D721Med (cell line): ENCODE measurements at regions not wholly inside any gene's neighbourhood (a gene's known extent, or its start where the extent isn't known, plus 50 kb on each side); places are given as distances from the start of the nearest gene placed in this dataset.

Source experiments
- DNase-seq: peaks from one replicate; pipeline ENCODE4 v3.0.0; 2011; ENCODE audit warnings: low spot score; ENCODE audit not compliant: insufficient read length
- FAIRE-seq: peaks from 2 replicates; lab custom pipeline; 2011; peaks lifted over from hg19 to GRCh38; lab: Jason Lieb, UNC
- TF ChIP-seq, protein P1 (sequence below): IDR thresholded peaks from 2 replicates; pipeline ENCODE4 v1.5.1; 2012; ENCODE audit warnings: mild to moderate bottlenecking, control low read depth; ENCODE audit not compliant: insufficient read depth; ENCODE audit errors: missing control alignments

DNA sequence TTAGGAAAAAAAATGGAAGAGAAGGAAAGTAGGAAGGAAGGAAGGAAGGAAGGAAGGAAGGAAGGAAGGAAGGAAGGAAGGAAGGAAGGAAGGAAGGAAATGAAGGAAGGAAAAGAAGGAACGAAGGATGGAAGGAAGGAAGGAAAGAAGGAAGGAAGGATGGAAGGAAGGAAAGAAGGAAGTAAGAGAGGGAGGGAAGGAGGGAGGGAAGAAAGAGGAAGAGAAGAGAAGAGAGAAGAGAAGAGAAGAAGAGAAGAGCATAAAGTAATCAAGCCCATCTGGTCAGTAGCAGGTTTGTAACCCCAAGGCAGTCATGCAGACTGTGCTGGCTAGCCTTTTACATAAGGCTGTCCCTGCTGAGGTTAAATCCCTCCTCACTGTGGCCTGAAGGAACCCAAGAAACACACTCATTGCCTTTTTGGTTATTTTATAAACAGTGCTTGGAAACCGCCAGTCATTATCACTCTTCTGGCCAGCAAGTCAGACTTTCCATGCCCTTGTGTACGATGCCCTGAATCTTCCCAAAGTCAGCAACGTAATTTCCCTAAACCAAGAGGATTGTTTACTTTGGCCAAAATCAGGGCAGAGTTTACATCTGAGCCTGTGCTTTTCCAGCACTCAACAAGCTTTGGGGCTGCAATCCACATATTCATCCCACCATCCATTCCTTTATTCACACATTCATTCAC lies 409.6 kb upstream of the MAF start:
- TF ChIP-seq, protein P1, sequence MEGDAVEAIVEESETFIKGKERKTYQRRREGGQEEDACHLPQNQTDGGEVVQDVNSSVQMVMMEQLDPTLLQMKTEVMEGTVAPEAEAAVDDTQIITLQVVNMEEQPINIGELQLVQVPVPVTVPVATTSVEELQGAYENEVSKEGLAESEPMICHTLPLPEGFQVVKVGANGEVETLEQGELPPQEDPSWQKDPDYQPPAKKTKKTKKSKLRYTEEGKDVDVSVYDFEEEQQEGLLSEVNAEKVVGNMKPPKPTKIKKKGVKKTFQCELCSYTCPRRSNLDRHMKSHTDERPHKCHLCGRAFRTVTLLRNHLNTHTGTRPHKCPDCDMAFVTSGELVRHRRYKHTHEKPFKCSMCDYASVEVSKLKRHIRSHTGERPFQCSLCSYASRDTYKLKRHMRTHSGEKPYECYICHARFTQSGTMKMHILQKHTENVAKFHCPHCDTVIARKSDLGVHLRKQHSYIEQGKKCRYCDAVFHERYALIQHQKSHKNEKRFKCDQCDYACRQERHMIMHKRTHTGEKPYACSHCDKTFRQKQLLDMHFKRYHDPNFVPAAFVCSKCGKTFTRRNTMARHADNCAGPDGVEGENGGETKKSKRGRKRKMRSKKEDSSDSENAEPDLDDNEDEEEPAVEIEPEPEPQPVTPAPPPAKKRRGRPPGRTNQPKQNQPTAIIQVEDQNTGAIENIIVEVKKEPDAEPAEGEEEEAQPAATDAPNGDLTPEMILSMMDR: no peak
- DNase-seq (no peak), FAIRE-seq (no peak)

DNA sequence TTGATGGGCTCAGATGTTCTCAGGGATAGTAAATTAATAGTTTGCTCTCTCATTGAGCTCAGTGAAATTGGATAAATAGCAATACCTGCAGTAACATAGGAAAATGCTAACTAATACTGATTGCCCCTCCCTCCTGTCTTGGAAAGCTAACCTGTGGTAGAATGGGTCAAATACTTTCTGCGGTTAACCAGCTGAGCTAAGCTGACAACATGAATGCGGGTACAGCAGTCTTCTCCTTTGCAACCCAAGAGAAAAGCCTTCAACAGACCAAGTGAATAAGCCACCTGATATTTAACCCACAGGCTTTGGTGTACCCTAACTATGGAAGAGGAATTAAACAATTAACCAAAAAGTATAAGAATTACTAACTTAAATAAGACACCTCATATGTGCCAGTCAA lies 408.3 kb upstream of the MAF start:
- no peak for FAIRE-seq
- TF ChIP-seq, protein P1: no peak
- no peak for DNase-seq

DNA sequence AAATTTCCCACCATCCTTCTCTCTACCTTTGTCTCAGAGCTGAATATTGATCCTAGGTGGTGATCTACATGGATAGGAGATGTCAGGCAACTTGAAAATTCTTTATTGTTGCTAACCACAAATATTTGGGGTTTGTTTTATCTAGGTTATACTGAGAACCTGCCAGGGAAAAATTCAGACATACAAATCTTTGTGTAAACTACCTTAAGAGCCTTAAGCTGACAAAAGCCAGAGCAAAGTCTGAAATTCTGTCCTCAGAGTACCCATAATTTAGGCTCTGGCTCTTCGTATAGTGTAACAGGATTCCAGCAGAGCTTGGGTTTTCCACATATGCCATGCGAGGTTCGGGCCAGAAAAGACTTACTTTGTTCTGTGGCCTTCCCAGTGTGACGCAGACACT lies 406.7 kb upstream of the MAF start:
- no peak for FAIRE-seq
- TF ChIP-seq, protein P1: no peak
- no peak for DNase-seq

DNA sequence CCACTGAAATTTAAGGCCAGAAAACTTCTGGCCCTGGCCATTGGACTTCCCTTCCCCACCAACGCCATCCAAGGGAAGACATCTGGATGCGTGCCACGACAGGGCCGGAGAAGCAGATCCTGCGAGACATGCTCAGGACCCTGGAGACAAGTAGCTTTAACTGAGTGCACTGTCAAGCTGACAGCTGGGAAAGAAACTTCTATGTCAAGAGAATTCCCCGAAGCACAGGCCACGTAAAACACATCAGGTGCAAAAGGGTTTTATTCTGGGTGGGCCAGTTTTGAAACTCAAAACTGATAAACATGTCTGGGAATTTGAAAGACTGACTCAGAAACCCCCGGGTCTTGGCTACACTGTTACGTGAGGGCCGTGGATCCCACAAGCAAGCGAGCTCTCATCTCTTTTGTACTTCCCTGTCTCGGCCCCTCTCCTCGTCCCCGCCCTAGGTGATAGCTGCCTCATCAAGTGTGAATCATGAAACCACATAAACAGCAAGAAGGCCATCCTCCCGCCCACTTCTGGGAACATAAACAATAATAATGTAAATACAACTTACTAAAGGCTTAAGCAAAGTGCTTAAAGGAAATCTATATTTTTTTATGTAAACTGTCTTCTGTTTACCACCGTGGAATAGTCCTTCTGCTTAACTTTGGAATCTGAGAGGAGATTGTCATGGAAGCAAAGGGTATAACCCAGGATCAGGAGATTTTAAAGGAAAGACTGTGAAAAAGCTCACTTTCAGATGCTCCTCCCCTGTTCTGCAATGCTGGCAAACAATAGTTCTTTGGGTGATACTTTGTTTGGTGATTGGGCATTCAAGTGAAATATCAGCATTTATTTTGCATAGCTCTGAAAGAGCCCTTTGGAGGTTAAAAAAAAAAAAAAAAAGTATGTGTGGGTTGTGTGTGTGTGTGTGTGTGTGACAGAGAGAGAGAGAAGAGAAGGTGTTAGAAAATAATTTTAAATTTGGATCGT lies 406.0 kb upstream of the MAF start:
- no peak for DNase-seq
- no peak for FAIRE-seq

DNA sequence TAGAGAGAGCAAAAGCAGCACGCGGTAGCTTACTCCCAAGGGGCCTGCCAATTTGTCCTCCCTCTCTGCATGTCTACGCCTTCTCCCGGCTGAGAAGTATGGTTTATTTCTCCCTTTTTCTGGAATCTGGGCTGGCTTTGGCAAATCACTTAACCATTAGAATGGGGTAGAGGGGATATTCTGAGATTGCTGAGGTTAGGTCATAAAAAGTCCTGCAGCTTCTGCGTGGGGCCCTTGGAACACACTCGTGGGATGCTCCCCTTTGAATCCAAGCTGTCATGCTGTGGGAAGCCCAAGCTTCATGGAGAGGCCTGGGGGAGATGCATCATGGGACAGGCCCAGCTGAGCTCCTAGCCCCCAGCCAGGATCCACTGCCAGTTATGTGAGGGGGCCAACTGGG lies 403.6 kb upstream of the MAF start:
- FAIRE-seq (no peak), DNase-seq (no peak)
- TF ChIP-seq, protein P1: no peak

More for the DNA sequence above, 406.0 kb upstream of the MAF start:
- TF ChIP-seq, protein P1: no peak

DNA sequence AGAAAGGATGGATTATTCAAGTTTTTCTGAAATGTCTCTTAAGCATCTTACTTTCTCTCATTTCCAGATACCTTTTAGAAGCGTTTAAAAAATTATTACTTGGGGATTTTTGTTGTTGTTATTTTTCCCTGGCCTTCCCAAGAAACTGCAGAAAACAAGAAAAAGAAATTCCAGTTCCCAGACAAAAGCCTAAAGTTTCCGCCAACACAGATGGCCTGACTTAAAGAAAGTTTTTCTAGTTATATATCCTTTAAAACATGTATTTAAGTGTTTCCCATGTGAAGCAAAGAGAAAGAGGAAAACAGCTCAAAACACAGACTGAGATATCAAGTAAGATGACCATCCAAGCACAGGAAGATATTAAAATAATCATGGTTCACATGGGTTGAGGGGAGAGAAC lies 401.7 kb upstream of the MAF start:
- DNase-seq (no peak), FAIRE-seq (no peak)
- TF ChIP-seq, protein P1: no peak

DNA sequence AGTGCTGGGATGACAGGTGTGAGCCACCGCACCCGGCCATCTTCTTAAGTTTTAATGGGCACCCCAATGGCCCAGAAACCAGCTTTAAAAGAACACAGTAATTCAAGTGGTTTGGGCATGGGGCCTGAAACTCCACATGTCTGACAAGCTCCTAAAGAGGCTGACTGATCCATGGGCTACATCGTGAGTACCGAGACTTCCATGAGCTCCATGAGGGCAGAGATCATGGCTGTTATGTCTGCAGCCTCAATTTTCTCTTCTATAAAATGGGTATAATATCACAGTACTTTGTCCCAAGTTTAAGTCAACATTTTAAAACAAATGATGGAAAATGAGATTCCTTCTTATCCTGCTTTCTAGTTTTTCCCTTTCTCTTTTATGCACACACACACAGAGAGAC lies 397.6 kb upstream of the MAF start:
- no peak for DNase-seq
- TF ChIP-seq, protein P1: no peak
- no peak for FAIRE-seq
